GM19099 (cell line): ENCODE measurements at regions not wholly inside any gene's neighbourhood (a gene's known extent, or its start where the extent isn't known, plus 50 kb on each side); places are given as distances from the start of the nearest gene placed in this dataset.

ENCODE experiments used
- POLR2A ChIP-seq: IDR thresholded peaks from 3 replicates; pipeline ENCODE4 v1.6.1; 2011; ENCODE audit warnings: low read depth; ENCODE audit not compliant: insufficient read length; ENCODE audit errors: extremely low read depth

- no peak for TF ChIP-seq POLR2A
These were observed 385.4 kb downstream of the MFSD1 start for GRCh38 chr3:159187232-159187631.

- TF ChIP-seq POLR2A: no peak
These were observed 385.9 kb downstream of the MFSD1 start for GRCh38 chr3:159187706-159188105.

- TF ChIP-seq POLR2A: no peak
These were observed 388.3 kb downstream of the MFSD1 start for GRCh38 chr3:159189994-159190669.

GRCh38 chr3:159191447-159191846 lies 389.6 kb downstream of the MFSD1 start:
- TF ChIP-seq POLR2A: no peak

- no peak for TF ChIP-seq POLR2A
These were observed 394.5 kb downstream of the MFSD1 start for GRCh38 chr3:159196359-159196758.

GRCh38 chr3:159200176-159200575 lies 398.3 kb downstream of the MFSD1 start:
- TF ChIP-seq POLR2A: no peak

GRCh38 chr3:159208050-159208449 lies 406.2 kb downstream of the MFSD1 start:
- TF ChIP-seq POLR2A: no peak

- TF ChIP-seq POLR2A: no peak
These were observed 407.6 kb downstream of the MFSD1 start for GRCh38 chr3:159209459-159209858.

- TF ChIP-seq POLR2A: no peak
These were observed 408.5 kb downstream of the MFSD1 start for GRCh38 chr3:159210336-159210735.

GRCh38 chr3:159216311-159216710 lies 414.5 kb downstream of the MFSD1 start:
- no peak for TF ChIP-seq POLR2A

- TF ChIP-seq POLR2A: no peak
These were observed 417.4 kb downstream of the MFSD1 start for GRCh38 chr3:159219231-159219630.

GRCh38 chr3:159221335-159221734 lies 419.5 kb downstream of the MFSD1 start:
- no peak for TF ChIP-seq POLR2A

GRCh38 chr3:159229116-159229680 lies 427.3 kb downstream of the MFSD1 start:
- TF ChIP-seq POLR2A: no peak

GRCh38 chr3:159232966-159233365 lies 431.1 kb downstream of the MFSD1 start:
- TF ChIP-seq POLR2A: no peak

- TF ChIP-seq POLR2A: no peak
These were observed 431.9 kb downstream of the MFSD1 start for GRCh38 chr3:159233734-159234133.

GRCh38 chr3:159234306-159234705 lies 432.5 kb downstream of the MFSD1 start:
- no peak for TF ChIP-seq POLR2A

- TF ChIP-seq POLR2A: no peak
These were observed 434.5 kb downstream of the MFSD1 start for GRCh38 chr3:159236321-159236720.
